ENCODE measurements at regions not wholly inside any gene's neighbourhood (a gene's known extent, or its start where the extent isn't known, plus 50 kb on each side); places are given as distances from the start of the nearest gene placed in this dataset.

DNA sequence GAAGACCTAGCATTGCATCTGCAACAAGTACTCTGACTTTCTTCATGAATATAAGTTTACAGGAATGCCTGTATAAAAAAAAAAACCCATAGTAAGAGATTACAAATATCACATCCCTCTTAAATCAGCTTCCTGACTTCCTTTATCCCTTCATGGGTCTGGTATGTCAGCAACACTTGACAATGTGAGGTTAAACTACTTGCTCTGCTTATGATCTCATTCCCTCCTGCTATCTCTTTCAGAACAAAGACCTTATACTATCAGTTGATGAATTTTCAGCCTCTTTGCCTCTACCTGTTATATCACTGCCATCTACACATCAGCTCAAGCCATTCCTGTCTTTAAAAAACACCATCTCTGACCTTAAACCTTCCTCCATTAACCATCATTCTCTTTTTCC lies 130.9 kb upstream of the SAMSN1 start:
- TF ChIP-seq, protein P1, sequence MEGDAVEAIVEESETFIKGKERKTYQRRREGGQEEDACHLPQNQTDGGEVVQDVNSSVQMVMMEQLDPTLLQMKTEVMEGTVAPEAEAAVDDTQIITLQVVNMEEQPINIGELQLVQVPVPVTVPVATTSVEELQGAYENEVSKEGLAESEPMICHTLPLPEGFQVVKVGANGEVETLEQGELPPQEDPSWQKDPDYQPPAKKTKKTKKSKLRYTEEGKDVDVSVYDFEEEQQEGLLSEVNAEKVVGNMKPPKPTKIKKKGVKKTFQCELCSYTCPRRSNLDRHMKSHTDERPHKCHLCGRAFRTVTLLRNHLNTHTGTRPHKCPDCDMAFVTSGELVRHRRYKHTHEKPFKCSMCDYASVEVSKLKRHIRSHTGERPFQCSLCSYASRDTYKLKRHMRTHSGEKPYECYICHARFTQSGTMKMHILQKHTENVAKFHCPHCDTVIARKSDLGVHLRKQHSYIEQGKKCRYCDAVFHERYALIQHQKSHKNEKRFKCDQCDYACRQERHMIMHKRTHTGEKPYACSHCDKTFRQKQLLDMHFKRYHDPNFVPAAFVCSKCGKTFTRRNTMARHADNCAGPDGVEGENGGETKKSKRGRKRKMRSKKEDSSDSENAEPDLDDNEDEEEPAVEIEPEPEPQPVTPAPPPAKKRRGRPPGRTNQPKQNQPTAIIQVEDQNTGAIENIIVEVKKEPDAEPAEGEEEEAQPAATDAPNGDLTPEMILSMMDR (IDR thresholded peaks at IDR 0.05): no peak
- TF ChIP-seq POLR2A (IDR thresholded peaks at IDR 0.05): no peak
